RPMI8226 (cell line): ENCODE measurements at regions not wholly inside any gene's neighbourhood (a gene's known extent, or its start where the extent isn't known, plus 50 kb on each side); places are given as distances from the start of the nearest gene placed in this dataset.
"Not testable (repeated sequence)": the region's sequence is repeated elsewhere in the genome, so short reads cannot be mapped to it uniquely, and the experiment has no call there.

Source experiments
- DNase-seq: peaks from one replicate; pipeline ENCODE4 v3.0.0-alpha.2; 2015

- DNase-seq, result peak; percentile 11
These were observed 139.8 kb downstream of the FOXL1 start for GRCh38 chr16:86718118-86718517.

DNA sequence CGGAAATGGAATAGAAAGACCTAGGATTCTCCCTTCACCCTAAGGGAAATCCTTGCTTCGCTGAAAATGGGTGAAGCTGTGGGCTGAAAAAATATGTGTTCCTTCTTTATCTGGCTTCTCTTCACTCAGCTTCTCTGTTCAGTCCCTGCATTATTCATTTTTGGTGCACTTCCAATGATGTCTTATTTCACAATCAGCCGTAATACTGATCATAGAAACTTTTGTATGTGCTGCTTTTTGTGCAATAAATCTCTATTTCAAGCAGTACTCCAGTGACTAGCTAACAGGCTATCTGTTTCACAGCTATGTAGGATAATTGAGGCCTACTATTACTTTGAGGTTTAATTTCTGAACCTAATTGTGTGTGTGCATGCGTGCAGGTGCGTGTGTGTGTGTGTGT, 144.6 kb downstream of the FOXL1 start:
- no peak for DNase-seq

DNA sequence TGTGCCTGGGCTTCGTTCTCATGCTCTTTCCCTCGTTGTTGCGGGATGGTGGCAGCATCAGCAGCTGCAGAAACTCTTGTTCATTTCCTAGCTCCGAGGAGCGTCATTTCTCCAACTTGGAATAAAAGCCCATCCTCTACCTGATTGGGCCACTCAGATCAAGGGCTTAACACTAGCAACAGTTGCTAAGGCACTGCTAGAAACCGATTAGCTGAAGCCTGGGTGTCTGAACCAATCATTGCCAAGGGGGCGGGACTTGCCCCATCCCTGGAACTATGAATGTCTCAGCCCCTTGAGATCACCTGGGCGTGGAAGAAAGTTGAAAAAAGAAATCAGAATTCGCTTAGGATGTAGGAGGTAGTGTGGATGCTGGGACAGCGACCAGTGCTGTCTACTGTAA, 145.3 kb downstream of the FOXL1 start:
- DNase-seq, result no peak

DNA sequence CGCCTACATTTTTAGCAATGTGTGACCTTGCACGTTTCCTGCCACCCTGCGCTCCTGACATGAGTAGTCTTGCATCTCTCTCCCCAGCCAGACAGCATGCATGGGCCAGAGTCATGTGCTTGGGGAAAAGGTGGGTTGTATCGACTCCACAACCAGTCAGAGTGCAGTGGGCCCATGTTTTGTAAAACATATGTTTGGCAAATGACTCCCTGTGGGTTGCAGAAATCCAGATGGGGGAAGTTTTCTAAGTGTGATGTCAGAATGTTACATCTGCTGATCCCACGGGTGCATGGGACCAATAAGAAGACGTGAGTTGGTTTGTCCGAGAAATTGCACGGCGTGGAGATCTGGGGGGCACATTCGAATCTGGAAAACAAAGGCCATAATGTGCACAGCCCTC, 147.1 kb downstream of the FOXL1 start:
- DNase-seq, result no peak

DNA sequence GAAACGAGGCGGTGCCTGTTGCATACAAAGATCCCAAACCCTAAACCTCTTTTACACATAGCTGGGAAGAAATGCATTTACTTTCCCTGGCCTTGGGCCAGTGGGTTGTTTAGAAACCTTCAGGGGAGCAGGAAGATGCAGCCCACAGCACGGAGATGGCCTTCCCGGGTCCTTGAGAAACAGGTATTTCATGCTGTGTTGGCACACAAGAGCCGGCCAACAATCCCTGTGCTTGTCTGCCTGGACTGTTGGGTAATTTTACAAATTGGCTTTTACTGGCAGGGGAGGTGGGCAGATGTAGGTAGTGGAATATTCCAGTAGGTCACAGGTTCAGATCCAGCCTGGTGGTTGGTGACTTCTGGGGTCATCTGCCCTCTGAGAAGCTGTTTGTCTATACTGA, 148.0 kb downstream of the FOXL1 start:
- no peak for DNase-seq

GRCh38 chr16:86727131-86727530, 148.8 kb downstream of the FOXL1 start:
- no peak for DNase-seq

DNA sequence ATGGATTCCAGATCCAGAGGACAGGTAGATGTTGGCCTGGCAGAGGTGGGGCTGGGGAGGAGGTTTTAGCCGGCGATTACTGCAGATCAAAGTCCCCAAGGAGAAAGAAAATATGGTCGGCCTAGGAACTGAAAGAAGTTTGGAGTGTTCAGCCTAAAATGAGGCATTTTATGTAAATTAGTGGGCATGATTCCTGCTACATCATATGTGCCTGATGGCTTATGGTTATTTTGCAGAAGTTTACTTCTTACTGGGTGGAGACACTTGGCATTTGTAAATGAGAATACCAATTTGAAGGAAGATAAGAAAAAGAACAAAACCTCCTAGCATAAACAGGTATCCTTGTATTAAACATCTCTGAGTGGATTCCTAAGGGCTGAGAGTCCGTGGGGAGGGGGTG, 149.3 kb downstream of the FOXL1 start:
- no peak for DNase-seq

GRCh38 chr16:86729686-86730085, 151.3 kb downstream of the FOXL1 start:
- no peak for DNase-seq

DNA sequence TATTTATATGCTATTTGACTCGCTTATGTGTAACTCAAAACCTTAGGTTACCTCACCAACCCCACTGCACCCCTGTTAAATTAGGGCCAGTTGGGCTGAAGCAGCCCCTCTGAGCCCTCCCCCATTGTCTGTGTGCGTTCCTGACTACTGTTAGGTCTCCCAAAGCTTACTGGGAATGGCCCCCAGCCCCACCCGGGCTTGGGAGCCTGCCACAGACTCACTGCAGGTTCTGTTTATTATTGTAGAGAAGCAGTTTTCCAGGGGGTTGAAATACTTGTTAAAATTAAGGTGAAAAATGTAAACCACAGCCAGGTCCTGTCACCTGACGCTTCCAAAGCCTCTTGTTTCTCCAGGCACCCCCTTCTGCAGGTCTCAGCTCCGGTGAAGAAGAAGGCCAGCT, 151.7 kb downstream of the FOXL1 start:
- no peak for DNase-seq

- DNase-seq, result no peak
These were observed 152.2 kb downstream of the FOXL1 start for GRCh38 chr16:86730597-86730996.

GRCh38 chr16:86732621-86733295, 154.4 kb downstream of the FOXL1 start:
- no peak for DNase-seq

DNA sequence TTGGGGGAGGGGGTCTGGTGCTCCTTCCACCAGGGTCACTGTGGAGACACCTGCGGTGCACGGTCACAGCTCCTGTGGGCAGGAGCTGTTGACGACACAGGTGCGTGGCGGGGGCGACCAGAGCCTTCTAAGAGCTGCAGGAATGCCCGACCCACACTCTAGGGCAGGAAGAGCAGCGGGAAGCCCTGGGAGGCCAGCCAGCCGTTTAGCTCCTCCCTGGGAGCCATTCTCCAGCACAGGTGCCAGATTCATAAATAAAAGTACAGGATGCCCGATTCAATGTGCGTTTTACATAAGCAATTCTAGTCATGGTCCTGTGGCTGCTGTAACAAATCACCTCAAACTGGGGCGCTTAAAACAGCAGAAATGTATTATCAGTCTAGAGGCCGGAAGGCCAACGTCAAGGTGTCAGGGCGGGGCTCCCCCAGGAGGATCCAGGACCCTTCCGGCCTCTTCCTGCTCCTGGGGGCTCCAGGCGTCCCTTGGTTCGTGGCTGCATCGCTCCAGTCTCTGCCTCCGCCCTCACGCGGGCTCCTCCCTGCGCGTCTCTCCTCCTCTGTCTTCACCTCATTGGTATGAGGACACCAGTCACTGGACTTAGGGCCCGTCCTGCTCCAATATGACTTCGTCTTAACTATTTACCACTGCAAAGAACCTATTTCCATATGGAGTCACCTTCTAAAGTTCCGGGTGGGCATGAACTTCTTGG, 155.4 kb downstream of the FOXL1 start:
- no peak for DNase-seq

- DNase-seq, result no peak
These were observed 156.5 kb downstream of the FOXL1 start for GRCh38 chr16:86734543-86735460.

- DNase-seq, result no peak
These were observed 157.4 kb downstream of the FOXL1 start for GRCh38 chr16:86735727-86736126.

GRCh38 chr16:86736502-86736901, 158.2 kb downstream of the FOXL1 start:
- no peak for DNase-seq

- DNase-seq, result no peak
These were observed 158.7 kb downstream of the FOXL1 start for GRCh38 chr16:86737083-86737482.

DNA sequence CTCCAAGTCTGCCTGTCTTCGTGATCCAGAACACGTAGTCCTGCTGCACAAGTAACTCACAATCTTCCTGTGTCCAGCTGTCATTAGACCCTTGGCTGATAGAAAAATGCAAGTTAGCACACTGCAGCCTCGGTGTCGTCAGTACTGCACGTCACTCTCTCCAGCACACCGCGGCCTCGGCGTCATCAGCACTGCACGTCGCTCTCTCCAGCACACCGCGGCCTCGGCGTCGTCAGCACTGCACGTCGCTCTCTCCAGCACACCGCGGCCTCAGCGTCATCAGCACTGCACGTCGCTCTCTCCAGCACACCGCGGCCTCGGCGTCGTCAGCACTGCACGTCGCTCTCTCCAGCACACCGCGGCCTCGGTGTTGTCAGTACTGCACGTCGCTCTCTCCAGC, 160.0 kb downstream of the FOXL1 start:
- DNase-seq, result not testable (repeated sequence)

GRCh38 chr16:86739178-86739577, 160.8 kb downstream of the FOXL1 start:
- DNase-seq, result no peak

DNA sequence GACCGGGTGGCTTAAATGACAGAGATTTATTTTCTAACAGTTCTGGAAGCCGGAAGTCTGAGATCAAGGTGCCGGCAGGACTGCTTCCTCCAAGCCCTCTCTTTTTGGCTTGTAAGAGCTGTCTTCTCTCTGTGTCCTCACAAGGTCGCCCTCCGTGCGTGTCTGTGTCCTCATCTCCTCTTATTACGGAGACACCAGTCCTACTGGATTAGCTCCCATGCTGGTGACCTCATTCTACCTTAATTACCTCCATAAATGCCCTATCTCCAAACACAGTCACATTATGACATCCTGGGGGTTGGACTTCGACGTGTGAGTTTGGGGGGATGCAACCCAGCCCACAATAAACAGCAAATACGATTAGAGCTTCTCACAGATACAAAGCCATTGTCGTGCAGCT, 161.5 kb downstream of the FOXL1 start:
- no peak for DNase-seq

- DNase-seq, result no peak
These were observed 161.9 kb downstream of the FOXL1 start for GRCh38 chr16:86740298-86740697.

GRCh38 chr16:86740906-86741799, 162.8 kb downstream of the FOXL1 start:
- no peak for DNase-seq

- DNase-seq, result no peak
These were observed 169.4 kb downstream of the FOXL1 start for GRCh38 chr16:86747761-86748160.

GRCh38 chr16:86748652-86749051, 170.3 kb downstream of the FOXL1 start:
- no peak for DNase-seq
